D341Med (cell line): ENCODE measurements at regions not wholly inside any gene's neighbourhood (a gene's known extent, or its start where the extent isn't known, plus 50 kb on each side); places are given as distances from the start of the nearest gene placed in this dataset.

Experiments used
- DNase-seq: peaks from one replicate; pipeline ENCODE4 v3.0.0; 2012; ENCODE audit warnings: low spot score

DNA sequence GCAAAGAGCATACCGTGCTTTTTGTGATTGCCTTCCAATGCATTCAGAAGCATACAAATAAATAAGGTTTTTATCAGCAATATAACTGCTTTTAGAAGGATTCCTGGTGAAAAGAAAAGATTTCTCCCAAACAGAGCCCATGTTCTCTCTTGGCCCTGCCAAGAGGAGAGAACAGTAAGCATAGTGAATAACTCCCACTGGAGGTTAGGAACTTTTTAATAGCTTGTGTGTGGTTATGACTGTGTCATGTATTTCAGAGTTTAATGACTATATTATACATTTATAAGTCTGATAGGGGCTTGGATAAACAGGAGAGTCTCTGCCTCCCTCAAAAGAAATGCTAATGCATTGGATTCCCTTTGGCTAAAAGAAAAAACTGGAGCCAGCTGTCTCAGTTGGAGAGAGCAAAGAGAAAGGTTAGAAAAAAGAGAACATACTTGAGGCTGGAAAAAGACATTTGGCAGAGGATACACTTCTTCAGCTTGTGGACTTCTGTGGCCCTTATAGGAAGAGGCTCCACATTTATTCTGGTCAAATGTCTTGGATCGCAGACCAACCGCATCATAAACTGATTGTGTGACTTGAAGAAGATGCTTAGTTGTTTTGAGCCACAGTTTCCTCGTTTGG lies 63.0 kb upstream of the SPRED2 start:
- DNase-seq, result no peak

DNA sequence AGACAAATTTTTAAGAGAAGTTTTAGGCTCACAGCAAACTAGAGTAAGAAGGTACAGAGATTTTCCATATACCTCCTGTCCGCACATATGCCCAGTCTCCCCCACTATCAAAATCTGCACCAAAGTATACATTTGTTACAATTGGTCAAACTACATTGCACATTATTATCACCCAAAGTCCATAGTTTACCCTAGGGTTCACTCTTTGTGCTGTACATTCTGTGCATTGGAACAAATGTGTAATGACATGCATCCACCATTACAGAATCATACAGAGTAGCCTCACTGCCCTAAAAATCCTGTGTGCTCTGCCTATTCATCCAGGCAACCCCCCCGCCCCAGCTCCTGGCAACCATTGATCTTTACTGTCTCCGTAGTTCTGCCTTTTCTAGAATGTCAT lies 61.7 kb upstream of the SPRED2 start:
- no peak for DNase-seq

DNA sequence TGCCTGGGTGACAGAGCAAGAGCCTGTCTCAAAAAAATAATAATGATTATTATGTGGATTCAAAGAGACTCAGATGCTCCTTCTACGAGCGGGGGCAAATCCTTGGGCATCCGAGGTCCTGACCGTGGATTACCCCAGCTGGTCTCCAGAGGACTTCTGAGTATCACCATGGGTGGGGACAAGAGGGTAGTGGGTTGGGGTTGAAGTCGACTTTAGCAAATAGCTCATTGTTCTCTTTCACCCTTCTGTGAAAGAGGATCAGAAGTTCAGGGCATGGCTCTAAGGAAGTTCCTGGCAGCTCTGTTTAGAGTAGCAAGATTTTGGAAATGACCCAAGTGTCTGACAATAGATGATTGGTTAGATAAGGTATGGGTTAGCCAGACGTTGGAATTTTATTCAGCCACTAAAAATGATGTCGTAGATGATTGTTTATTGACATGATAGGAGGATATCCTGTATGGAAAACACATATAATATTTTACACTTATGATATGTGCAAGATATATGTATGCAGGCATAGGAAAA lies 59.0 kb upstream of the SPRED2 start:
- no peak for DNase-seq

DNA sequence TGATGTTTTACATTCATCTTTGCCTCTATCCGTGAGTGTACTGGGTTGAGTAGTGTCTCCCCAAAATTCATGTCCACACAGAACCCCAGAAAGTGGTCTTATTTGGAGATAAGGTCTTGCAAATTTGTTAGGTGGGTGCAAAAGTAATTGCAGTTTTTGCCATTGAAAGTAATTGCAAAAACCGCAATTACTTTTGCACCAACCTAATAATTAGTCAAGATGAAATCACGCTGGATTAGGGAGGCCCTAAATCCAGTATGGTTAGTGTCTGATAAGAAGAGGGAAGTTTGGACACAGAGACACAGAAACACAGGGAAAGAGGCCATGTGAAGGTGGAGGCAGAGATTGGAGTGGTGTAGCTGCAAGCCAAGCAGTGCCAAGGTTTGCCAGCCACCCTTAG lies 57.8 kb upstream of the SPRED2 start:
- DNase-seq, result no peak

DNA sequence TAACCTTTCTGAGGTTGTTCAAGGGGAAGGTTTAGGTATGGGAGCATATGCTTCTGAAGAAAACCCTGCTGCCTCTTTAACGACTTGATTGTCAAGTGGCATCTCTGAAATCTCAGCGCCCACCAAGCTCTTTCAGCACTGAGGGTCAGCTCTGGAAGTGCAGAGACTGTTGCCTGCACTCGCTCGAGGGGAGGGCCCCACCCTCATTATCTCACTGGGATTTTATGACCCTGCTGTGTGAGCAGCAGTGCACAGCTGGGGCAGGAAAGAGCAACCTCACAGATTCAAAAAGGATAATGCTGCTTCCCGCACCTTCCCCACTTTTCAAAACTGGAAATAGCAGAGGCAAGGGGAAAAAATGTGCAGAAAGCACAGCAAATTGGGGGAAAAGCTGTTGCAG lies 56.9 kb upstream of the SPRED2 start:
- no peak for DNase-seq

DNA sequence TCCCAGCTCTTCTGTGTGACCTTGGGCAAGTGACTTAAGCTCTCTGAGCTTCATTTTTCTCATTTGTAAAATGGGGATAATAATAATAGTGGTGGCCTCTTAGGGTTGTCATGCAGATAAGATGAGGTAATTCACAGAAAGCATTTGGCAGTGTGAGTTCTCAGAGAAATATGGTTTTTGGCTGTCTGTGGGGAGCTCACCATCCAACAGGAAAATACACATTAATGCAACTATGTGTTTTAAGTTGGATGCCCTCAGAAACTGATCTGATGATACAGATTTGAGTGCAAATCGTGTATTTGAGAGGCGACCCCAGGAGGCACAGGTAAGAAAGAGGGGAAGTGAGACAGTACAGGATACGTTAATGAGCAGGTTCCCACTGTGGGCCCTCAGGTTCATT lies 56.1 kb upstream of the SPRED2 start:
- DNase-seq, result no peak

DNA sequence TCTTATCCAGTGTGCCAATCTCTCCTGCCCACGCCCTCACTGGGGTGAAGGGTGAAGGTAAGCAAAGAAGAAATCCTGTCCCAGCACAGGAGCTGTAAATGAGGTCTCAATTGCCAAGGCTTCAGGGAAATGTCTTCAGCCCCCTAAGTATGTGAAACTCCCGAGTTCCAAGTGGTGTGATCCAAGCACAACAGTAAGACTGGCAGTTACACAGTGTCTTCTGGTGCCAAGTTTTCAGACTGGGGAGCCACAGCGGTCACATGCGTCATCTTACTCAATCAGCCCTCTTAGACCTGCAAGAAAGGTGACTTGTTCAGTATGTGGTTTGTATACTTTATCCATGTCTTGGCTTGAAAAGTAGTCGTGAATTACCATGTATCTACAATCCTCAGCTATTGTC lies 55.0 kb upstream of the SPRED2 start:
- DNase-seq, result no peak

DNA sequence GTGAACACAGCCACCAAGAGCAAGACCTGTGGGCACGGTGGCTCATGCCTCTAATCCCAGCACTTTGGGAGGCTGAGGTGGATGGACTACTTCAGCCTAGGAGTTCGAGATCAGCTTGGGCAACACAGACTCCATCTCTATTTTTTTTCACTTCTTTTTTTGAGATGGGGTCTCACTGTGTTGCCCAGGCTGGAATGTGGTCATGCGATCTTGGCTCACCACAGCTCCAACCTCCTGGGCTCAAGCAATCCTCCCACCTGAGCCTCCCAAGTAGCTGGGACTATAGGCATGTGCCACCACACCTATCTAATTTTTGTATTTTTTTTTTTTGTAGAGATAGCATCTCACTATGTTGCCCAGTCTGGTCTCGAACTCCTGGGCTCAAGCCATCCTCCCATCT lies 54.4 kb upstream of the SPRED2 start:
- no peak for DNase-seq

DNA sequence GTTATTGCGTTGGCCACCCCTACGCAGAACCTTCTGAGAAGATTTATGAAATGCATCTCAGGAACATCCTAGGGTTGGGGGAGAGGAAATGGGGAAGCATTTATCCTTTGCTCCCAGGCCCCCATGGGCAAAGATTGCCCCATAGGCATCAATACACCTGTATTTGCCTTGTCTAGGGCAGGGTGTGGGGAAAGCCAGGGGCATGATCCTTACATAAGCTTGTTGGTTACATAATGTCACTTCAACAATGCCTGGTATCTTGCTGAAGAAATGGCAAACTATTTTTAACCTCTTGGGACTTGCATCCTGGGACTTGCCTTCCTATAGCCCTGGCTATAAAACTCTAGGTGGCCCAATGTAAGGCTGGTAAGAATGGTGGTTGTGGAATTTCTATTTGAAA lies 53.9 kb upstream of the SPRED2 start:
- no peak for DNase-seq

DNA sequence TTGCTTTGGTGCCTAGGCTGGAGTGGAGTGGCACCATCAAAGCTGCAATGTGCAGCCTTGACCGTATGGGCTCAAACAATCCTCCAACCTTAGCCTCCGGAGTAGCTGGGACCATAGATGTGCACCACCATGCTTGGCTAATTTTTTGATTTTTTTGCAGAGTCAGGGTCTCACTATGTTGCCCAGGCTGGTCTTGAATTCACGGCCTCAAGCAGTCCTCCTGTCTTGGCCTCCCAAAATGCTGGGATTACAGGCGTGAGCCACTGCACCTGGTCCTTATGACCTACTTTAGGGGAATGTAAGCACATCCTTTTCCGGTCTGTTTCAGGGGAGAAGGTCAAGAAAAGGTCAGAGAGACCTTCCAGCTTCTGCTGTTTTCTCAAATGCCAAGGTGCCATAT lies 53.4 kb upstream of the SPRED2 start:
- no peak for DNase-seq

DNA sequence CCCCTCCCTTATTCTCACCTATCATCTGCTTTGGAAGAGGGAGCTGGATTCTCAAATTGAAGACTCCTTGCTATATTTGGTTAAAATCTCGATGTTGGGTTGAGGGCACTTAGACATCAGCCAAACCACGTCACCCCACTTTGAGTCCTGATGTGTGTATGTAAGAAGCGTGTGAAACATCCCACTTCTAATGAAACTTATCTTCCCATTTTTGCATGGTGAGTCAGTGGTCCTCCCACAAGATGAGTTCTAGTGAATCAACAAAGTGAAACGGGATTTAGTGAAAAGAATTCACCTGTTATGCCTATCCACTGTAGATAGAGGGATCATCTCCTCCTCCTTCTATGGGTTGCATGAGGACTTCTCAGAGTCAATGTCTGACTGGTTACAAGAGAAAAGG lies 51.4 kb upstream of the SPRED2 start:
- no peak for DNase-seq

DNA sequence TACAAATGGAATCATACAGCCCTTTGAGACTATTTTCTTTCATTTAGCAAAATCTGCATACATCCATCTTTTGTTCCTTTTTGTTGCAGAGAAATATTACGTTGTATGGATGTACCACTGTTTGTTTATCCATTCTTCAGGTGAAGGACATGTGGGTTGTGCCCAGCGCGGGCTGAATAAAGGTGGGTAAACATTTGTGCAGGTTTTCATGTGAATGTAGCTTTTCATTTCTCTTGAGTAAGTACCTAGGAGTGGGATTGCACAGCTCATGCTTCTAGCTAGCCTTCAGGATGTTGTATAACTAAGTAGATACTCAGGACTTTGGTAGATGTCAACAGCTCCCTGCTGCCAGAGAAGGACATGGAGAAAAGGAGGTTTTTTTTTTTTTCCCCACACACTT lies 50.6 kb upstream of the SPRED2 start:
- no peak for DNase-seq
